ENCODE measurements at regions not wholly inside any gene's neighbourhood (a gene's known extent, or its start where the extent isn't known, plus 50 kb on each side); places are given as distances from the start of the nearest gene placed in this dataset.

DNA sequence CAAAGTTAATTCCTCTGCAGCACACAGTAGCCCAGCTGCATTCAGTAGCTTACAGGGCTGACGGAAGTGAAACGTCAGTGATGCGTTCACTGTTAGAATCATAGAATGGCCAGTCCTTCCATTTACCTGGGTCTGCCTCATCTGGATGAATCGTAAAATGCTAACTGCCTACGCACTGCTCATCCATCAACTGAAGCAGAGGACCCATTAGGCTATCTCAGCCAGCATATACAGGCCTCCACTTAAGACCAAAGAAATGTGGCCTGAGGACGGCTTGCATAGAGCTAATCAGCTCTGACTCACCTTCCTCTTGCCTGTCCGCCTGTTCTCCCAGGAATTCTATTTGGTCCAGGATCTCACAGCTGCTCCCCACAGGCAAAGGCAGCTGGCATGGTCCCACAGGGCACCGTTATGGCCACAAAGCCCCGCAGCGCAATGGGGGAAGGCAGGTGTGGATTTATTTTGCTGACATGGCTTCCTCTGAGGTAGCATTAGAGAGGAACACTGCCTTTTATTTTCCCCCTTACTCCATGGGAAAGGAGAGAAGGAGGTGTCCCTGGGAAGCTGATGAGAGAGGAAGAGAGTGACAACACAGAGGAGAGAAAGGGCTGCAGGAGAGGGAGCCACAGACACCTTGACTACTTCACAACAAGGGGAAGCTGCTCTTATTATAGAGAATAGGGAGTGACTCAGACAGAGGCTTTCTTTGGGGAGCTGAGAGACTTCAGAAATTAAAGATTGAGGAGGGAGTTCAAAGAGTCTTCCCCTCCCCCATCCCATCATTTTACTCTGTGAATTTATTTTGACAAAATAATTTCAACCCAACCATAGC, 177.6 kb downstream of the HHIPL2 start:
- H3K9ac ChIP-seq: peak overlapping the region; percentile 66
- in situ Hi-C loops (cut with MboI): no loop called here
- H4K20me1 ChIP-seq (ENCODE audit: insufficient read depth): no peaks in the 10 kb centered on the region
- DNase-seq: peak; percentile 85
- no peaks in the 10 kb centered on the region for H3K9me3 ChIP-seq (ENCODE audit: low read depth)
- no peaks in the 10 kb centered on the region for H3K79me2 ChIP-seq (ENCODE audit: insufficient read depth)
- H3F3A ChIP-seq (ENCODE audit: insufficient read depth): peaks cover 35% of the 10 kb centered on the region
- peaks cover 29% of the 10 kb centered on the region for H3K4me1 ChIP-seq (ENCODE audit: insufficient read depth)
- TF ChIP-seq EZH2 (IDR thresholded peaks at IDR 0.05; ENCODE audit: insufficient read depth, poor library complexity, severe bottlenecking) (no peak), EZH2phosphoT487 (IDR thresholded peaks at IDR 0.05; ENCODE audit: insufficient read depth, low read depth) (no peak)
- no peaks in the 10 kb centered on the region for H3K9me2 ChIP-seq (ENCODE audit: insufficient read depth)
- peak overlapping the region; percentile 59 for H2AFZ ChIP-seq
- no peaks in the 10 kb centered on the region for H3K27me3 ChIP-seq (replicated peaks; ENCODE audit: insufficient read depth)
- no peaks in the 10 kb centered on the region for H3K36me3 ChIP-seq (ENCODE audit: low read depth)
- 60 to 61% methylated on average over 10 of the region's 10 CpGs for WGBS, 2 experiments (ENCODE audit: low coverage in 1 of 2, low lambda C conversion rate in 2 of 2, missing lambda C conversion rate in 2 of 2)
- peak overlapping the region; percentile 80 for H3K4me2 ChIP-seq (ENCODE audit: unreplicated experiment)
- H3K4me3 ChIP-seq: peak overlapping the region; percentile 64
- peak overlapping the region; percentile 95 for H3K27ac ChIP-seq

DNA sequence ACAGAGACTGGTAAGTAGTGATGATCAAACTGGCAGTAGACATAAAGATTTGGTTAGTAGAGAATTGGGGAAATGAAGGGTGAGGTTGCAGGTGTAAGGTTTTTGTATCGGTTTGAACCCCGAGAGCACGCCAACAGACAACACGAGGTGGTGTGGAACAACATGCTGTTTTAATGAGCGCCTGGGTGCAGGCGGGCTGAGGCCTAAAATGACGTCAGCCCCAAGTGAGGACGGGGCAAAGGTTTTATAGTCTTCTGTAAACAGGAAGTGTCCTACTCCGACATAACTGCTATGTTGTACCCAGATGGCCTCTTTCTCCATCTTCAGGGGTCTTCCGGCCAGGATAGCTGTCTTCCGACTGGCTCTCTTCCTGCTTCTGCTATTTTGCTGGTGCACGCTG, 178.8 kb downstream of the HHIPL2 start:
- TF ChIP-seq EZH2phosphoT487 (IDR thresholded peaks at IDR 0.05; ENCODE audit: insufficient read depth, low read depth) (no peak), EZH2 (IDR thresholded peaks at IDR 0.05; ENCODE audit: insufficient read depth, poor library complexity, severe bottlenecking) (no peak)
- no peak overlapping the region for H3K27ac ChIP-seq

DNA sequence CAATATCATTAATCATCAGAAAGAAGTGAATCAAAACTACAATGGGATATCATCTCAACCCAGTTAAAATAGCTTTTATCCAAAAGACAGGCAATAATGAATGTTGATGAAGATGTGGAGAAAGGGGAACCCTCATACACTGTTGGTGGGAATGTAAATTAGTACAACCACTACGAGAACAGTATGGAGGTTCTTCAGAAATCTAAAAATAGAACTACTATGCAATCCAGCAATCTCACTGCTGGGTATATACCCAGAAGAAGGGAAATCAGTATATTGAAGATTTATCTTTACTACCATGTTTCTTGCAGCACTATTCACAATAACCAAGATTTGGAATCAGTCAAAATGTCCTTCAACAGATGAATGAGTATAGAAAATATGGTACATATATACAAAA, 189.8 kb downstream of the HHIPL2 start:
- Histone ChIP-seq H3K27me3 (replicated peaks; ENCODE audit: insufficient read depth) (no peaks in the 10 kb centered on the region), H4K20me1 (ENCODE audit: insufficient read depth) (no peaks in the 10 kb centered on the region), H2AFZ (no peak overlapping the region), H3K4me1 (ENCODE audit: insufficient read depth) (no peaks in the 10 kb centered on the region), H3K27ac (no peak overlapping the region), H3K4me2 (ENCODE audit: unreplicated experiment) (no peak overlapping the region), H3K9me2 (ENCODE audit: insufficient read depth) (no peaks in the 10 kb centered on the region), H3K4me3 (no peak overlapping the region), H3K9ac (no peak overlapping the region), H3K9me3 (ENCODE audit: low read depth) (no peaks in the 10 kb centered on the region), H3K79me2 (ENCODE audit: insufficient read depth) (no peaks in the 10 kb centered on the region), H3F3A (ENCODE audit: insufficient read depth) (no peaks in the 10 kb centered on the region), H3K36me3 (ENCODE audit: low read depth) (no peaks in the 10 kb centered on the region)
- in situ Hi-C loops (cut with MboI): no loop called here
- 0 to 6% methylated on average over 1 of the region's 1 CpG for WGBS, 2 experiments (ENCODE audit: low coverage in 1 of 2, low lambda C conversion rate in 2 of 2, missing lambda C conversion rate in 2 of 2)
- no peak for DNase-seq
- TF ChIP-seq EZH2phosphoT487 (IDR thresholded peaks at IDR 0.05; ENCODE audit: insufficient read depth, low read depth) (no peak), EZH2 (IDR thresholded peaks at IDR 0.05; ENCODE audit: insufficient read depth, poor library complexity, severe bottlenecking) (no peak)

More for the DNA sequence above, 178.8 kb downstream of the HHIPL2 start:
- Histone ChIP-seq H3K79me2 (ENCODE audit: insufficient read depth) (no peaks in the 10 kb centered on the region), H3K9ac (no peak overlapping the region), H3F3A (ENCODE audit: insufficient read depth) (peaks cover 35% of the 10 kb centered on the region), H3K27me3 (replicated peaks; ENCODE audit: insufficient read depth) (no peaks in the 10 kb centered on the region), H2AFZ (no peak overlapping the region), H3K4me3 (no peak overlapping the region), H3K4me2 (ENCODE audit: unreplicated experiment) (no peak overlapping the region), H3K36me3 (ENCODE audit: low read depth) (no peaks in the 10 kb centered on the region), H3K9me3 (ENCODE audit: low read depth) (no peaks in the 10 kb centered on the region), H4K20me1 (ENCODE audit: insufficient read depth) (no peaks in the 10 kb centered on the region), H3K4me1 (ENCODE audit: insufficient read depth) (peaks cover 29% of the 10 kb centered on the region), H3K9me2 (ENCODE audit: insufficient read depth) (no peaks in the 10 kb centered on the region)
- in situ Hi-C loops (cut with MboI): no loop called here
- DNase-seq: no peak
- 71 to 78% methylated on average over 12 of the region's 12 CpGs for WGBS, 2 experiments (ENCODE audit: low coverage in 1 of 2, low lambda C conversion rate in 2 of 2, missing lambda C conversion rate in 2 of 2)

DNA sequence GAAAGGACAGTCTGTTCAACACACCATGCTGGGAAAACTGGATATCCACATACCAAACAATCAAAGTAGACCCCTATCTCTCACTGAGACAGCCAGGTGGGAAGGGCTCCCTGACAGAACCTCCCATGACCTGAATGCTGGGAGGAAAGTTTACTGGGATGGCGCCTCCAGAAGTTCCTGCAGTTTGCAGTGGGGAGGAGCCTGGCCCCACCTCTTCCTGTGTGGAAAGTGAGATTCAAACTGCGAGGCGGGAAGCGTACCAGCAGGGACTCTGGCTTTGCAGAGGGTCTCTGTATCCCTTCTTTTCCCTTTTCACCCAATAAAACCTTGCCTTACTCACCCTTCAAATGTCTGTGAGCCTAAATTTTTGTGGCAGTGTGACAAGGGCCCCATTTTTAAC, 190.7 kb downstream of the HHIPL2 start:
- no peaks in the 10 kb centered on the region for H3K36me3 ChIP-seq (ENCODE audit: low read depth)
- DNase-seq: no peak
- H4K20me1 ChIP-seq (ENCODE audit: insufficient read depth): no peaks in the 10 kb centered on the region
- no peaks in the 10 kb centered on the region for H3F3A ChIP-seq (ENCODE audit: insufficient read depth)
- H3K9ac ChIP-seq: no peak overlapping the region
- WGBS, 2 experiments (ENCODE audit: low coverage in 1 of 2, low lambda C conversion rate in 2 of 2, missing lambda C conversion rate in 2 of 2): 76 to 82% methylated on average over 4 of the region's 4 CpGs
- TF ChIP-seq EZH2phosphoT487 (IDR thresholded peaks at IDR 0.05; ENCODE audit: insufficient read depth, low read depth) (no peak), EZH2 (IDR thresholded peaks at IDR 0.05; ENCODE audit: insufficient read depth, poor library complexity, severe bottlenecking) (no peak)
- no peaks in the 10 kb centered on the region for H3K4me1 ChIP-seq (ENCODE audit: insufficient read depth)
- in situ Hi-C loops (cut with MboI): no loop called here
- no peak overlapping the region for H3K27ac ChIP-seq
- no peaks in the 10 kb centered on the region for H3K79me2 ChIP-seq (ENCODE audit: insufficient read depth)
- no peaks in the 10 kb centered on the region for H3K9me3 ChIP-seq (ENCODE audit: low read depth)
- H3K4me3 ChIP-seq: no peak overlapping the region
- no peaks in the 10 kb centered on the region for H3K27me3 ChIP-seq (replicated peaks; ENCODE audit: insufficient read depth)
- H3K9me2 ChIP-seq (ENCODE audit: insufficient read depth): no peaks in the 10 kb centered on the region
- no peak overlapping the region for H2AFZ ChIP-seq
- H3K4me2 ChIP-seq (ENCODE audit: unreplicated experiment): no peak overlapping the region

All from GM23248 (cell line).